ENCODE measurements at regions not wholly inside any gene's neighbourhood (a gene's known extent, or its start where the extent isn't known, plus 50 kb on each side); places are given as distances from the start of the nearest gene placed in this dataset.
"Not testable (repeated sequence)": the region's sequence is repeated elsewhere in the genome, so short reads cannot be mapped to it uniquely, and the experiment has no call there.

- no peak for TF ChIP-seq POU2F2 (IDR thresholded peaks at IDR 0.05; ENCODE audit: low read depth, low read length)
- no peak for TF ChIP-seq POLR2A (IDR thresholded peaks at IDR 0.05; ENCODE audit: low read depth, low read length)
- no peak for TF ChIP-seq SPI1 (IDR thresholded peaks at IDR 0.05; ENCODE audit: low read depth, low read length)
- no peak for TF ChIP-seq PAX5 (IDR thresholded peaks at IDR 0.05; ENCODE audit: insufficient read depth, low read length, severe bottlenecking)
- no peak for TF ChIP-seq POLR2AphosphoS5 (IDR thresholded peaks at IDR 0.05; ENCODE audit: low read depth, low read length)
- TF ChIP-seq TAF1 (IDR thresholded peaks at IDR 0.05; ENCODE audit: low read depth, low read length): no peak
- DNase-seq (ENCODE audit: insufficient read length, low spot score) (no peak), FAIRE-seq (no peak)
These were observed 352.5 kb upstream of the CCDC179 start for GRCh38 chr11:23212807-23213206.

GRCh38 chr11:23217072-23217471 lies 356.8 kb upstream of the CCDC179 start:
- DNase-seq (ENCODE audit: insufficient read length, low spot score): no peak
- no peak for FAIRE-seq
- TF ChIP-seq PAX5 (IDR thresholded peaks at IDR 0.05; ENCODE audit: insufficient read depth, low read length, severe bottlenecking) (no peak), SPI1 (IDR thresholded peaks at IDR 0.05; ENCODE audit: low read depth, low read length) (no peak), TAF1 (IDR thresholded peaks at IDR 0.05; ENCODE audit: low read depth, low read length) (no peak)

GRCh38 chr11:23220086-23220485 lies 359.8 kb upstream of the CCDC179 start:
- not testable (repeated sequence) for DNase-seq (ENCODE audit: insufficient read length, low spot score); FAIRE-seq

GRCh38 chr11:23221366-23221765 lies 361.1 kb upstream of the CCDC179 start:
- TF ChIP-seq PAX5 (IDR thresholded peaks at IDR 0.05; ENCODE audit: insufficient read depth, low read length, severe bottlenecking) (no peak), POLR2AphosphoS5 (IDR thresholded peaks at IDR 0.05; ENCODE audit: low read depth, low read length) (no peak), TAF1 (IDR thresholded peaks at IDR 0.05; ENCODE audit: low read depth, low read length) (no peak), SPI1 (IDR thresholded peaks at IDR 0.05; ENCODE audit: low read depth, low read length) (no peak), POLR2A (IDR thresholded peaks at IDR 0.05; ENCODE audit: low read depth, low read length) (no peak), POU2F2 (IDR thresholded peaks at IDR 0.05; ENCODE audit: low read depth, low read length) (no peak)
- FAIRE-seq (no peak), DNase-seq (ENCODE audit: insufficient read length, low spot score) (no peak)

GRCh38 chr11:23226331-23227077 lies 366.2 kb upstream of the CCDC179 start:
- FAIRE-seq (no peak), DNase-seq (ENCODE audit: insufficient read length, low spot score) (no peak)
- no peak for TF ChIP-seq SPI1 (IDR thresholded peaks at IDR 0.05; ENCODE audit: low read depth, low read length)
- TF ChIP-seq POLR2AphosphoS5 (IDR thresholded peaks at IDR 0.05; ENCODE audit: low read depth, low read length): no peak
- no peak for TF ChIP-seq TAF1 (IDR thresholded peaks at IDR 0.05; ENCODE audit: low read depth, low read length)
- no peak for TF ChIP-seq POLR2A (IDR thresholded peaks at IDR 0.05; ENCODE audit: low read depth, low read length)
- no peak for TF ChIP-seq PAX5 (IDR thresholded peaks at IDR 0.05; ENCODE audit: insufficient read depth, low read length, severe bottlenecking)
- no peak for TF ChIP-seq POU2F2 (IDR thresholded peaks at IDR 0.05; ENCODE audit: low read depth, low read length)

- TF ChIP-seq SPI1 (IDR thresholded peaks at IDR 0.05; ENCODE audit: low read depth, low read length): no peak
- TF ChIP-seq POLR2AphosphoS5 (IDR thresholded peaks at IDR 0.05; ENCODE audit: low read depth, low read length): no peak
- no peak for TF ChIP-seq PAX5 (IDR thresholded peaks at IDR 0.05; ENCODE audit: insufficient read depth, low read length, severe bottlenecking)
- TF ChIP-seq POU2F2 (IDR thresholded peaks at IDR 0.05; ENCODE audit: low read depth, low read length): no peak
- no peak for TF ChIP-seq TAF1 (IDR thresholded peaks at IDR 0.05; ENCODE audit: low read depth, low read length)
- TF ChIP-seq POLR2A (IDR thresholded peaks at IDR 0.05; ENCODE audit: low read depth, low read length): no peak
- FAIRE-seq: no peak
- no peak for DNase-seq (ENCODE audit: insufficient read length, low spot score)
These were observed 366.8 kb upstream of the CCDC179 start for GRCh38 chr11:23227078-23227445.

- TF ChIP-seq SPI1 (IDR thresholded peaks at IDR 0.05; ENCODE audit: low read depth, low read length) (no peak), POLR2AphosphoS5 (IDR thresholded peaks at IDR 0.05; ENCODE audit: low read depth, low read length) (no peak), TAF1 (IDR thresholded peaks at IDR 0.05; ENCODE audit: low read depth, low read length) (no peak), PAX5 (IDR thresholded peaks at IDR 0.05; ENCODE audit: insufficient read depth, low read length, severe bottlenecking) (no peak), POLR2A (IDR thresholded peaks at IDR 0.05; ENCODE audit: low read depth, low read length) (no peak), POU2F2 (IDR thresholded peaks at IDR 0.05; ENCODE audit: low read depth, low read length) (no peak)
- DNase-seq (ENCODE audit: insufficient read length, low spot score): no peak
- FAIRE-seq: no peak
These were observed 372.4 kb upstream of the CCDC179 start for GRCh38 chr11:23232652-23233051.

GRCh38 chr11:23233075-23233474 lies 372.8 kb upstream of the CCDC179 start:
- TF ChIP-seq POLR2AphosphoS5 (IDR thresholded peaks at IDR 0.05; ENCODE audit: low read depth, low read length): no peak
- TF ChIP-seq SPI1 (IDR thresholded peaks at IDR 0.05; ENCODE audit: low read depth, low read length): no peak
- no peak for TF ChIP-seq POU2F2 (IDR thresholded peaks at IDR 0.05; ENCODE audit: low read depth, low read length)
- FAIRE-seq (no peak), DNase-seq (ENCODE audit: insufficient read length, low spot score) (no peak)

- DNase-seq (ENCODE audit: insufficient read length, low spot score): no peak
- TF ChIP-seq POLR2AphosphoS5 (IDR thresholded peaks at IDR 0.05; ENCODE audit: low read depth, low read length) (no peak), TAF1 (IDR thresholded peaks at IDR 0.05; ENCODE audit: low read depth, low read length) (no peak)
- FAIRE-seq: no peak
These were observed 376.7 kb upstream of the CCDC179 start for GRCh38 chr11:23236826-23237555.

GRCh38 chr11:23252426-23252825 lies 392.2 kb upstream of the CCDC179 start:
- no peak for FAIRE-seq

More at GRCh38 chr11:23252426-23252825, 392.2 kb upstream of the CCDC179 start:
- DNase-seq (ENCODE audit: insufficient read length, low spot score): no peak
- TF ChIP-seq SPI1 (IDR thresholded peaks at IDR 0.05; ENCODE audit: low read depth, low read length): no peak
- TF ChIP-seq TAF1 (IDR thresholded peaks at IDR 0.05; ENCODE audit: low read depth, low read length): no peak
- no peak for TF ChIP-seq POU2F2 (IDR thresholded peaks at IDR 0.05; ENCODE audit: low read depth, low read length)
- no peak for TF ChIP-seq POLR2A (IDR thresholded peaks at IDR 0.05; ENCODE audit: low read depth, low read length)
- TF ChIP-seq POLR2AphosphoS5 (IDR thresholded peaks at IDR 0.05; ENCODE audit: low read depth, low read length): no peak
- TF ChIP-seq PAX5 (IDR thresholded peaks at IDR 0.05; ENCODE audit: insufficient read depth, low read length, severe bottlenecking): no peak
